Fibroblast of lung (primary cell): ENCODE measurements at regions not wholly inside any gene's neighbourhood (a gene's known extent, or its start where the extent isn't known, plus 50 kb on each side); places are given as distances from the start of the nearest gene placed in this dataset.

Source experiments
- DNase-seq, 2 donors: peaks; one replicate each; pipeline versions ENCODE4 v3.0.0 to v3.0.0-alpha.2; 2010; ENCODE audit warnings: low read depth in 2 of 2
- H2AFZ ChIP-seq: 2 replicates; pipeline ENCODE4 v1.5.1; 2012; ENCODE audit warnings: low read length, control low read depth, inconsistent platforms
- H3K27ac ChIP-seq: 2 replicates; pipeline ENCODE4 v1.5.1; 2011; ENCODE audit warnings: low read length, control low read depth; ENCODE audit not compliant: insufficient read depth
- H3K27me3 ChIP-seq: 2 replicates; pipeline ENCODE4 v1.5.1; 2011; ENCODE audit warnings: mild to moderate bottlenecking, low read length; ENCODE audit not compliant: control insufficient read depth, insufficient read depth
- H3K36me3 ChIP-seq: 2 replicates; pipeline ENCODE4 v1.5.1; 2011; ENCODE audit warnings: low read length; ENCODE audit not compliant: control insufficient read depth, insufficient read depth
- H3K4me1 ChIP-seq: 2 replicates; pipeline ENCODE4 v1.5.1; 2011; ENCODE audit warnings: low read length; ENCODE audit not compliant: control insufficient read depth, insufficient read depth; ENCODE audit errors: extremely low read depth
- H3K4me2 ChIP-seq: 2 replicates; pipeline ENCODE4 v1.5.1; 2011; ENCODE audit warnings: low read length, control low read depth; ENCODE audit not compliant: insufficient read depth; ENCODE audit errors: extremely low read depth
- H3K4me3 ChIP-seq, 4 experiments: fragments of 200-600 bp in 1 of 4; sonication (generic) in 1 of 4; replicated peaks in 1 of 4; 2 replicates each; pipeline ENCODE4 v1.5.1; 2011 to 2016; ENCODE audit warnings: low read length in 4 of 4, low read depth in 3 of 4, mild to moderate bottlenecking in 3 of 4, control low read depth in 2 of 4, inconsistent platforms in 1 of 4, mixed read lengths in 1 of 4; ENCODE audit not compliant: insufficient read depth in 1 of 4; ENCODE audit errors: control extremely low read depth in 1 of 4
- H3K79me2 ChIP-seq: 2 replicates; pipeline ENCODE4 v1.5.1; 2012; ENCODE audit warnings: mild to moderate bottlenecking, low read length, inconsistent platforms; ENCODE audit not compliant: control insufficient read depth, insufficient read depth
- H3K9ac ChIP-seq: 2 replicates; pipeline ENCODE4 v1.5.1; 2011; ENCODE audit warnings: mild to moderate bottlenecking, low read length, control low read depth; ENCODE audit not compliant: insufficient read depth
- H3K9me3 ChIP-seq: 2 replicates; pipeline ENCODE4 v1.5.1; 2012; ENCODE audit warnings: low read depth, low read length; ENCODE audit not compliant: control insufficient read depth, insufficient read depth
- H4K20me1 ChIP-seq: 2 replicates; pipeline ENCODE4 v1.5.1; 2011; ENCODE audit warnings: low read length; ENCODE audit not compliant: control insufficient read depth, insufficient read depth; ENCODE audit errors: extremely low read depth
- CTCF ChIP-seq, 2 donors: IDR thresholded peaks in 1 of 2; conservative IDR thresholded peaks in 1 of 2; 1 replicate in 1 of 2; 2 replicates in 1 of 2; pipeline ENCODE4 v1.5.1; 2011 to 2012; ENCODE audit warnings: low read length in 2 of 2, control low read depth in 1 of 2, inconsistent platforms in 1 of 2, low read depth in 1 of 2, mild to moderate bottlenecking in 1 of 2
- EZH2 ChIP-seq: IDR thresholded peaks from 2 replicates; pipeline ENCODE4 v1.5.1; 2012; ENCODE audit warnings: low read length, control low read depth, mild to moderate bottlenecking; ENCODE audit errors: missing control alignments

- H3K4me3 ChIP-seq, result no peak overlapping the region
- no peaks in the 10 kb centered on the region for H3K27me3 ChIP-seq
- no peak overlapping the region for H3K27ac ChIP-seq
- H3K36me3 ChIP-seq, result no peaks in the 10 kb centered on the region
- no peak overlapping the region for H2AFZ ChIP-seq
- H3K79me2 ChIP-seq, result no peaks in the 10 kb centered on the region
- no peak for TF ChIP-seq EZH2
- no peak for TF ChIP-seq CTCF (conservative IDR thresholded peaks at IDR 0.05 in 1 of 2, IDR thresholded peaks at IDR 0.05 in 1 of 2; ENCODE audit: low read depth in 1 of 2, low read length in 2 of 2)
- no peak overlapping the region for H3K9ac ChIP-seq
- no peak for DNase-seq
- H3K9me3 ChIP-seq, result no peaks in the 10 kb centered on the region
- no peaks in the 10 kb centered on the region for H4K20me1 ChIP-seq
- H3K4me1 ChIP-seq, result no peaks in the 10 kb centered on the region
- H3K4me2 ChIP-seq, result no peak overlapping the region
Observed at GRCh38 chr16:63808730-63809129, 1313.1 kb downstream of the CDH11 start.

- DNase-seq, result no peak
Observed at GRCh38 chr16:63806794-63807506, 1314.9 kb downstream of the CDH11 start.

GRCh38 chr16:63804126-63804525 is 1317.7 kb downstream of the CDH11 start:
- H3K79me2 ChIP-seq, result no peaks in the 10 kb centered on the region
- no peak overlapping the region for H3K4me2 ChIP-seq
- H3K4me1 ChIP-seq, result no peaks in the 10 kb centered on the region
- H3K27ac ChIP-seq, result no peak overlapping the region
- no peaks in the 10 kb centered on the region for H4K20me1 ChIP-seq
- DNase-seq, result no peak
- H3K9ac ChIP-seq, result no peak overlapping the region
- H2AFZ ChIP-seq, result no peak overlapping the region
- H3K27me3 ChIP-seq, result no peaks in the 10 kb centered on the region
- no peak overlapping the region for H3K4me3 ChIP-seq
- TF ChIP-seq EZH2 (no peak), CTCF (conservative IDR thresholded peaks at IDR 0.05 in 1 of 2, IDR thresholded peaks at IDR 0.05 in 1 of 2; ENCODE audit: low read depth in 1 of 2, low read length in 2 of 2) (no peak)
- H3K9me3 ChIP-seq, result no peaks in the 10 kb centered on the region
- no peaks in the 10 kb centered on the region for H3K36me3 ChIP-seq

More at GRCh38 chr16:63806794-63807506, 1314.9 kb downstream of the CDH11 start:
- Histone ChIP-seq H4K20me1 (no peaks in the 10 kb centered on the region), H3K4me2 (no peak overlapping the region), H3K9me3 (no peaks in the 10 kb centered on the region), H3K9ac (no peak overlapping the region), H3K27ac (no peak overlapping the region), H3K4me3 (no peak overlapping the region), H3K4me1 (no peaks in the 10 kb centered on the region), H3K36me3 (no peaks in the 10 kb centered on the region), H3K79me2 (no peaks in the 10 kb centered on the region), H2AFZ (no peak overlapping the region), H3K27me3 (no peaks in the 10 kb centered on the region)
- no peak for TF ChIP-seq CTCF (conservative IDR thresholded peaks at IDR 0.05 in 1 of 2, IDR thresholded peaks at IDR 0.05 in 1 of 2; ENCODE audit: low read depth in 1 of 2, low read length in 2 of 2)
- no peak for TF ChIP-seq EZH2
